Keratinocyte (primary cell): ENCODE measurements at regions not wholly inside any gene's neighbourhood (a gene's known extent, or its start where the extent isn't known, plus 50 kb on each side); places are given as distances from the start of the nearest gene placed in this dataset.

ENCODE experiments used
- DNase-seq: peaks from one replicate; pipeline ENCODE4 v3.0.0-alpha.2; 2011; ENCODE audit warnings: low read depth, missing footprints, low spot score
- FAIRE-seq: peaks from 2 replicates; lab custom pipeline; 2011; peaks lifted over from hg19 to GRCh38; lab: Jason Lieb, UNC
- H2AFZ ChIP-seq: 2 replicates; pipeline ENCODE4 v1.6.0; 2012; ENCODE audit warnings: low read length, control low read depth, inconsistent platforms; ENCODE audit not compliant: control insufficient read depth
- H3K27ac ChIP-seq: 2 replicates; pipeline ENCODE4 v1.5.1; 2011; ENCODE audit warnings: low read length; ENCODE audit not compliant: control insufficient read depth, insufficient read depth
- H3K27me3 ChIP-seq: 3 replicates; pipeline ENCODE4 v1.6.0; 2011; ENCODE audit warnings: low read length; ENCODE audit not compliant: control insufficient read depth, insufficient read depth; ENCODE audit errors: extremely low read depth
- H3K36me3 ChIP-seq, 2 experiments: 2 replicates in 1 of 2; 3 replicates in 1 of 2; pipeline ENCODE4 v1.5.1; 2011; ENCODE audit warnings: low read length in 2 of 2, mild to moderate bottlenecking in 1 of 2; ENCODE audit not compliant: control insufficient read depth in 2 of 2, insufficient read depth in 2 of 2; ENCODE audit errors: extremely low read depth in 1 of 2
- H3K4me1 ChIP-seq: 3 replicates; pipeline ENCODE4 v1.5.1; 2011; ENCODE audit warnings: low read length; ENCODE audit not compliant: control insufficient read depth, insufficient read depth; ENCODE audit errors: extremely low read depth
- H3K4me2 ChIP-seq: 3 replicates; pipeline ENCODE4 v1.6.0; 2011; ENCODE audit warnings: low read depth, low read length; ENCODE audit not compliant: control insufficient read depth, insufficient read depth; ENCODE audit errors: extremely low read depth
- H3K4me3 ChIP-seq, 3 experiments: fragments of 200-600 bp in 1 of 3; sonication (generic) in 1 of 3; 2 replicates in 2 of 3; 3 replicates in 1 of 3; pipeline ENCODE4 v1.5.1; 2011 to 2016; ENCODE audit warnings: low read length in 3 of 3, mild to moderate bottlenecking in 3 of 3, control low read depth in 2 of 3, inconsistent platforms in 1 of 3, low read depth in 1 of 3, mixed read lengths in 1 of 3, mixed run types in 1 of 3, moderate library complexity in 1 of 3; ENCODE audit not compliant: control insufficient read depth in 2 of 3, insufficient read depth in 2 of 3; ENCODE audit errors: extremely low read depth in 1 of 3
- H3K79me2 ChIP-seq: 2 replicates; pipeline ENCODE4 v1.6.0; 2012; ENCODE audit warnings: low read length; ENCODE audit not compliant: control insufficient read depth, insufficient read depth
- H3K9ac ChIP-seq: 3 replicates; pipeline ENCODE4 v1.6.0; 2011; ENCODE audit warnings: low read length; ENCODE audit not compliant: control insufficient read depth, insufficient read depth; ENCODE audit errors: extremely low read depth
- H3K9me1 ChIP-seq: 3 replicates; pipeline ENCODE4 v1.6.0; 2011; ENCODE audit warnings: low read length; ENCODE audit not compliant: control insufficient read depth, insufficient read depth; ENCODE audit errors: extremely low read depth
- H3K9me3 ChIP-seq: 2 replicates; pipeline ENCODE4 v1.5.1; 2012; ENCODE audit warnings: low read depth, low read length; ENCODE audit not compliant: control insufficient read depth
- H4K20me1 ChIP-seq: 3 replicates; pipeline ENCODE4 v1.6.0; 2011; ENCODE audit warnings: low read length; ENCODE audit not compliant: control insufficient read depth, insufficient read depth; ENCODE audit errors: extremely low read depth
- CTCF ChIP-seq, 3 experiments: IDR thresholded peaks in 1 of 3; conservative IDR thresholded peaks in 1 of 3; optimal IDR thresholded peaks in 1 of 3; 2 replicates in 2 of 3; 3 replicates in 1 of 3; pipeline versions ENCODE3 to v1.5.1; 2011; ENCODE audit warnings: low read length in 3 of 3, mild to moderate bottlenecking in 3 of 3, moderate library complexity in 2 of 3, control low read depth in 1 of 3, inconsistent platforms in 1 of 3; ENCODE audit not compliant: insufficient read depth in 2 of 3; ENCODE audit errors: extremely low read depth in 1 of 3
- EZH2 ChIP-seq: IDR thresholded peaks from one replicate; pipeline ENCODE4 v1.6.1; 2012; ENCODE audit warnings: inconsistent platforms, mild to moderate bottlenecking, low read length, moderate library complexity
- dilution Hi-C: fragments of 300-500 bp; cut with MboI; formaldehyde crosslinking; loops from one replicate; pipeline ENCODE4 v1.7.0; 2020; ENCODE audit warnings: low sequenced_read_pairs; ENCODE audit not compliant: extremely low pct_ligation_motif_present

GRCh38 chr2:46814160-46814961, 101.2 kb downstream of the MCFD2 start:
- Histone ChIP-seq H3K27ac (no peak overlapping the region), H3K27me3 (peaks cover 10% of the 10 kb centered on the region)

GRCh38 chr2:46813680-46814079, 101.9 kb downstream of the MCFD2 start:
- Histone ChIP-seq H2AFZ (no peak overlapping the region), H3K27me3 (peaks cover 10% of the 10 kb centered on the region), H3K9ac (no peak overlapping the region), H3K36me3 (no peaks in the 10 kb centered on the region), H3K79me2 (no peaks in the 10 kb centered on the region), H3K4me3 (no peak overlapping the region), H4K20me1 (no peaks in the 10 kb centered on the region), H3K4me1 (peaks cover 7% of the 10 kb centered on the region), H3K9me3 (no peaks in the 10 kb centered on the region), H3K9me1 (no peaks in the 10 kb centered on the region), H3K4me2 (no peak overlapping the region), H3K27ac (no peak overlapping the region)
- dilution Hi-C loops: no loop called here
- DNase-seq (no peak), FAIRE-seq (no peak)
- TF ChIP-seq EZH2: no peak
- no peak for TF ChIP-seq CTCF (optimal IDR thresholded peaks at IDR 0.05 in 1 of 3, IDR thresholded peaks at IDR 0.05 in 1 of 3, conservative IDR thresholded peaks at IDR 0.05 in 1 of 3; ENCODE audit: extremely low read depth in 1 of 3, insufficient read depth in 2 of 3, low read length in 3 of 3)

More at GRCh38 chr2:46814160-46814961, 101.2 kb downstream of the MCFD2 start:
- DNase-seq (no peak), FAIRE-seq (no peak)
- H3K4me3 ChIP-seq: no peak overlapping the region
- no peak for TF ChIP-seq EZH2
- no peak for TF ChIP-seq CTCF (optimal IDR thresholded peaks at IDR 0.05 in 1 of 3, IDR thresholded peaks at IDR 0.05 in 1 of 3, conservative IDR thresholded peaks at IDR 0.05 in 1 of 3; ENCODE audit: extremely low read depth in 1 of 3, insufficient read depth in 2 of 3, low read length in 3 of 3)
- no peak overlapping the region for H3K4me2 ChIP-seq
- no peak overlapping the region for H2AFZ ChIP-seq
- no peaks in the 10 kb centered on the region for H3K9me1 ChIP-seq
- H3K9ac ChIP-seq: no peak overlapping the region
- H3K36me3 ChIP-seq: no peaks in the 10 kb centered on the region
- no peaks in the 10 kb centered on the region for H3K9me3 ChIP-seq
- H3K79me2 ChIP-seq: no peaks in the 10 kb centered on the region
- no peaks in the 10 kb centered on the region for H4K20me1 ChIP-seq
- peaks cover 7% of the 10 kb centered on the region for H3K4me1 ChIP-seq
- dilution Hi-C loops: no loop called here
